IPS-20b (cell line): ENCODE measurements at regions not wholly inside any gene's neighbourhood (a gene's known extent, or its start where the extent isn't known, plus 50 kb on each side); places are given as distances from the start of the nearest gene placed in this dataset.

Experiments used
- H3K27ac ChIP-seq: one replicate; pipeline ENCODE4 v1.5.1; 2013; ENCODE audit warnings: low read length
- H3K27me3 ChIP-seq: 2 replicates; pipeline ENCODE4 v1.6.1; 2013; ENCODE audit warnings: mild to moderate bottlenecking, low read length, inconsistent platforms; ENCODE audit not compliant: insufficient read depth
- H3K36me3 ChIP-seq: 2 replicates; pipeline ENCODE4 v1.6.1; 2013; ENCODE audit warnings: low read depth, mild to moderate bottlenecking, inconsistent platforms, low read length, moderate library complexity; ENCODE audit not compliant: insufficient read depth
- H3K4me1 ChIP-seq: 2 replicates; pipeline ENCODE4 v1.6.1; 2013; ENCODE audit warnings: mild to moderate bottlenecking, control low read depth, inconsistent platforms, low read length, moderate library complexity; ENCODE audit not compliant: insufficient read depth
- H3K4me3 ChIP-seq: 2 replicates; pipeline ENCODE4 v1.5.1; 2013; ENCODE audit warnings: mild to moderate bottlenecking, low read length, inconsistent platforms
- H3K9ac ChIP-seq: 2 replicates; pipeline ENCODE4 v1.6.1; 2013; ENCODE audit warnings: low read depth, mild to moderate bottlenecking, inconsistent platforms, low read length, moderate library complexity
- H3K9me3 ChIP-seq: 2 replicates; pipeline ENCODE4 v1.6.1; 2013; ENCODE audit warnings: mild to moderate bottlenecking, low read depth, low read length, inconsistent platforms; ENCODE audit not compliant: insufficient read depth

DNA sequence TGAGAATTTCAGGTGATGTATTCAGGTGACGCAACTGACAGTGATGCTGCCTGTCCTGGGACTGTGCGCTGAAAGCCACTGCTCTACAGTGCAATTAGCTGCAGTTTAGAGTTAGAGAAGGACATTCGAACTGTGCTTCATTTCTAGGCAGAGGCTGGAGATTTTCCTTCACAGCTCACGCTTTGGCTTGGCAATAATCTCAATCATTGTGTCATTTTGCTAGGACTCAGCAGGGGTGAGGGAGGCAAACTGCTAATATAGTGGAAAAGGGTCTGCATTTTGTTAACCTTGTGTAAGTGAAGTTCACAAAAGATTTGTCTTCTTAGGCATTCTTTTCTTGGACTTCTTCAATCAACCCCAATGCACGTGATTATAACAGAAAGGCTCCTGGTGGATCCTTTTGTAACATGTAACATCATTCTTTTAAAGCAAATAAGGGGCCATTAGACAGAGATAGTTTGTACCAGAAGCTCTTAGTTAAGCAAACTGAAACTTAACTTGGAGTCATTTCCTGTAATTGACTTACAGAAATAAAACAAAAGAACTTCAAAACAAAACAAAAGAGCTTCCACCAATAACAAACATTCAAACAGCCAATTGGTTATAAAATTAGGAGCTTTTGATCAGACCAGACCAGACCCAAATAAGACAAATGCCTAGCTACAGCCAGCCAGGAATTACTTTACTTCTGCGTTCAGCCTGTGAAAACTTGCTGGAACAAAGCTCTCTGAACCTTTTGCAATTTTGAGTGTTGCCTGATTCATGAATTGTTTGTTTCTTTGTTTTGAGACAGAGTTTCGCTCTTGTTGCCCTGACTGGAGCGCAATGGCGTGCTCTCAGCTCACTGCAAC is 1376.3 kb upstream of the CELF4 start:
- H3K9ac ChIP-seq, result no peak overlapping the region
- H3K4me3 ChIP-seq, result no peak overlapping the region
- no peaks in the 10 kb centered on the region for H3K4me1 ChIP-seq
- no peak overlapping the region for H3K27ac ChIP-seq
- peaks cover 26% of the 10 kb centered on the region; the same call in 1 of the 2 replicates for H3K9me3 ChIP-seq
- H3K27me3 ChIP-seq, result no peaks in the 10 kb centered on the region
- no peaks in the 10 kb centered on the region for H3K36me3 ChIP-seq

- no peaks in the 10 kb centered on the region for H3K4me1 ChIP-seq
- H3K36me3 ChIP-seq, result no peaks in the 10 kb centered on the region
- H3K27ac ChIP-seq, result no peak overlapping the region
- H3K9me3 ChIP-seq, result peaks cover 22% of the 10 kb centered on the region; the same call in 1 of the 2 replicates
- no peak overlapping the region for H3K4me3 ChIP-seq
- H3K9ac ChIP-seq, result no peak overlapping the region
- no peaks in the 10 kb centered on the region for H3K27me3 ChIP-seq
These were observed 1375.4 kb upstream of the CELF4 start for GRCh38 chr18:38940863-38941531.

GRCh38 chr18:38940475-38940862 is 1374.9 kb upstream of the CELF4 start:
- H3K4me3 ChIP-seq, result no peak overlapping the region
- no peak overlapping the region for H3K9ac ChIP-seq
- H3K27me3 ChIP-seq, result no peaks in the 10 kb centered on the region
- H3K27ac ChIP-seq, result no peak overlapping the region
- H3K36me3 ChIP-seq, result no peaks in the 10 kb centered on the region
- peaks cover 17% of the 10 kb centered on the region; the same call in 1 of the 2 replicates for H3K9me3 ChIP-seq
- H3K4me1 ChIP-seq, result no peaks in the 10 kb centered on the region

DNA sequence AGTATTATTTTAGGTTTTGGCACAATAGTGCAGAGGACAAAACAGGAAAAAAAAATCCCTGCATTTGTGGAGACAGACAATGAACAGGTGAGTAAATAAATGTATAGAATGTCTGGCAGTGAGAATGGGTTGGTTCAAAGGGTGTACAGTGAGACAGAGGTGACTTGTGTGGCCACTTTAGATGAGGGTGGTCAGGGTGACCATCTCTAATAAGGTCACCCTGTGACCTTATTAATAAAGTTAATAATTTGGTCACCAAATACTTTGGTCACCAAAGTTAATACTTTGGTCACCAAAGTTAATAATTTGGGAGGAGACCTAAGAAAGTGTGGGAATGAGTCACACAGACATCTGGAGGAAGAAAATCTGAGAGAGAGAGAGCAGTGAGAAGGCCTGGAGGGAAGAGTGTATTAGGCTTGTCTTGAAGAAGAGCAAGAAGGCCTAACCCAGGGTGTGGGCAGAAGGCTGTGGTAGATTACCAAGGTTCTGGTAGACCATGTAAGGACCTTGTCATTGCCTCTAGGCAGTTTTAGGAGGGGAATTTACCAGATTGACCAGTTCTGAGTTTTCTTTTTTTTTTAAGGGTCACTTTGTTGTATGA is 1368.4 kb upstream of the CELF4 start:
- Histone ChIP-seq H3K9ac (no peak overlapping the region), H3K4me1 (peaks cover 18% of the 10 kb centered on the region; the same call in 1 of the 2 replicates), H3K27ac (no peak overlapping the region), H3K27me3 (no peaks in the 10 kb centered on the region), H3K9me3 (no peaks in the 10 kb centered on the region), H3K36me3 (no peaks in the 10 kb centered on the region), H3K4me3 (no peak overlapping the region)

- no peak overlapping the region for H3K9ac ChIP-seq
- H3K27ac ChIP-seq, result no peak overlapping the region
- no peaks in the 10 kb centered on the region for H3K27me3 ChIP-seq
- no peaks in the 10 kb centered on the region for H3K36me3 ChIP-seq
- peaks cover 18% of the 10 kb centered on the region; the same call in 1 of the 2 replicates for H3K4me1 ChIP-seq
- H3K9me3 ChIP-seq, result no peaks in the 10 kb centered on the region
- H3K4me3 ChIP-seq, result no peak overlapping the region
These were observed 1367.7 kb upstream of the CELF4 start for GRCh38 chr18:38933322-38933721.

- Histone ChIP-seq H3K27me3 (no peaks in the 10 kb centered on the region), H3K27ac (no peak overlapping the region), H3K4me3 (no peak overlapping the region), H3K36me3 (no peaks in the 10 kb centered on the region), H3K4me1 (peaks cover 18% of the 10 kb centered on the region; the same call in 1 of the 2 replicates), H3K9ac (no peak overlapping the region), H3K9me3 (no peaks in the 10 kb centered on the region)
These were observed 1367.2 kb upstream of the CELF4 start for GRCh38 chr18:38932752-38933151.

DNA sequence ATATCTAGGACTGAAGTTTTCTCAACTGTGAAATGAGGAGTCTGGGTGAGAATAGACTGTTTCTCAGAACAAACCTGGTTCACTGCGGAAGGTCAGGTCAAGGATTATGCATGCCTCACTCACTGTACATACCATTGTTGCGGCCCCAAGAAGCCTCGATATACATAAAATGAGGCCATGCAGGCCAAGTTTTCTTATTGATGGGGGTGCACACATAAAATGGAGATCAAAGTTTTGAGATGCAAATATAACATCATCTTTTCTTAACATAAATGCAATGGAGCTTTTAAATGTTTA is 1366.1 kb upstream of the CELF4 start:
- Histone ChIP-seq H3K27me3 (no peaks in the 10 kb centered on the region), H3K36me3 (no peaks in the 10 kb centered on the region), H3K9me3 (no peaks in the 10 kb centered on the region), H3K4me3 (peak overlapping the region; percentile 2; the same call in 1 of the 2 replicates), H3K4me1 (peaks cover 18% of the 10 kb centered on the region; the same call in 1 of the 2 replicates), H3K9ac (peak overlapping the region; percentile 11; the same call in 1 of the 2 replicates), H3K27ac (peak overlapping the region; percentile 82)

DNA sequence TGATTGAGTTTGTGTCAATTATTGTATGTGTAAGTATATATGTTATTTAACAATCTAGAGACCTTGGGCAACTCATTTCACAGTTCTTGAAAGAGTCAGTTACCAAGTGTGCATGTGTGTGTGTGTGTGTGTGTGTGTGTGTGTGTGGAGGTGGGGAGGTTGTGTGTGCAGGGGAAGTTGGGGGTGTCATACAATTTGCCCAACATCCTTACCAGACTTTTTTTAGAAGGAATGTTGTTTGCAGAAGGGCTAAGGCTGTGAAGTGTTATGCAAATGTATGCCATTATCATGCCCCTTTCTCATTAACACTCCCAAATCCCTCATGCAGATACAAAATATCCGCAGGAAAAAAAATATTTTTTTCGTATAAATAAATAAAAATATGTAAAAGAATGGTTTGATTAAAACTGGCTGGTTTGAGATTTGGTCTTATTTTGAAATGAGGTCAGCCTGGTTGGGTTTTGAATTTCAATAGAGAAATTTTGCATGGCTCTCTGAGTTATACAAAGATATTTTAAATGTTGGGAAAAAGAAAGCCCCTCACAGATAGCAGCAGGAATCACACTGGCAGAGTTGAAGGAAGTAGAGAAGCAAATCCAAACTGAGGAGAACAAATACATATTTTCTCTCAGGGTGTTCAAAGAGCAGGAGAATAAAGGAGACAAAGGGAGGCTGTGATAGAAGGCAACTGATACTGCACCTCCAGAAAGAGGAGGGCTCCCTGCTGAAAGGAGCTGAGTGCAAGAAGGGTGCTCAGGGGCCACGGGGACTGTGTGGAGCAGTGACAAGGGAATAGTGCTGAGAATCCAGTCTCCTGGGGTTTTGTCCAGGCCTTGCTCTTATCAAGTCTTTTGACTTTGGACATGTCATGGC is 1365.5 kb upstream of the CELF4 start:
- H3K9ac ChIP-seq, result peak overlapping the region; percentile 11; the same call in 1 of the 2 replicates
- no peaks in the 10 kb centered on the region for H3K9me3 ChIP-seq
- no peaks in the 10 kb centered on the region for H3K27me3 ChIP-seq
- H3K4me3 ChIP-seq, result peak overlapping the region; percentile 2; the same call in 1 of the 2 replicates
- peak overlapping the region; percentile 82 for H3K27ac ChIP-seq
- H3K36me3 ChIP-seq, result no peaks in the 10 kb centered on the region
- H3K4me1 ChIP-seq, result peaks cover 18% of the 10 kb centered on the region; the same call in 1 of the 2 replicates

DNA sequence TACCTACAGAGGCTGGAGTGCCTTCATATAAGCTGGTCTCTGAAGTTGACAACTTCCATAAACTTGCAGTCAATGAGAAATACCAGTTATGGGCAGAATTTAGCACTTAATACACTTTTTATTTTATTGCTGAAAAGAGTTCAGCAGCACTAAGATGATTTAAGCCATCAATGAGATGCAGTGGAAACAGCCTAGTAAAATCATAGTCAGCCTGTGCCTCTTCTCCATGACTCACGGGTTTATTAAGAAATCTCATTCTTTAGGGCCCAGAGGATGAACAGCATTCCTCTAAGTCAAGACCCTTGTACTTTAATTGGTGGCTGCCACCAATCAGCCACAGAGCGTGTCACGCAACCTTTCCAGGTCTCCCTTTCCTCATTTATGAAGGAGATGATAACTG is 1357.9 kb upstream of the CELF4 start:
- H3K27me3 ChIP-seq, result no peaks in the 10 kb centered on the region
- H3K4me1 ChIP-seq, result peaks cover 7% of the 10 kb centered on the region; the same call in 1 of the 2 replicates
- H3K36me3 ChIP-seq, result no peaks in the 10 kb centered on the region
- H3K27ac ChIP-seq, result no peak overlapping the region
- H3K4me3 ChIP-seq, result no peak overlapping the region
- H3K9me3 ChIP-seq, result no peaks in the 10 kb centered on the region; the same call in 1 of the 2 replicates
- H3K9ac ChIP-seq, result no peak overlapping the region

- no peaks in the 10 kb centered on the region; the same call in 1 of the 2 replicates for H3K9me3 ChIP-seq
- no peak overlapping the region; the same call in 1 of the 2 replicates for H3K9ac ChIP-seq
- H3K4me1 ChIP-seq, result peaks cover 7% of the 10 kb centered on the region; the same call in 1 of the 2 replicates
- no peak overlapping the region for H3K4me3 ChIP-seq
- no peak overlapping the region for H3K27ac ChIP-seq
- no peaks in the 10 kb centered on the region for H3K36me3 ChIP-seq
- H3K27me3 ChIP-seq, result no peaks in the 10 kb centered on the region
These were observed 1357.5 kb upstream of the CELF4 start for GRCh38 chr18:38923126-38923525.

DNA sequence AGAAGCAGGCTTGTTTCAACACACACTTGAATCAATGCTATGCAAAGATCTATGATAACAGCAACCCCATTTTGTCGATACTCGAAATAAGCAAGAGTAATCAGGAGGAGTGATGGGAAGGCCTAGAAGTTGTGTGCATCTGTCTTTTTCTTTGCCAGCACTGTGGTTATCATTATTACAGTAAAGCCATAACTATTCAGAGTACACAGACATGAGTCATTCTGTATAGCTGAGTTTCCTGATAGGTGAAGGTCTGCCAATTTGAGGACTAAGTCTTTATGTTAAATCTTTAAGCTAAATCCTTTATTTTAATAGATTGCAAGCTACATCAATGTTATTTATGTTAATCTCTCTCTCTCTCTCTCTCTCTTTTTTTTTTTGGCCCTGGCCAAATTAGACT is 1344.4 kb upstream of the CELF4 start:
- Histone ChIP-seq H3K4me1 (no peaks in the 10 kb centered on the region), H3K9me3 (no peaks in the 10 kb centered on the region), H3K4me3 (no peak overlapping the region), H3K27ac (no peak overlapping the region), H3K27me3 (no peaks in the 10 kb centered on the region), H3K36me3 (no peaks in the 10 kb centered on the region), H3K9ac (no peak overlapping the region)
